T-cell (primary cell): ENCODE measurements at regions not wholly inside any gene's neighbourhood (a gene's known extent, or its start where the extent isn't known, plus 50 kb on each side); places are given as distances from the start of the nearest gene placed in this dataset.

Experiments used
- ATAC-seq, 4 experiments: fragments of 200-7000 bp in 3 of 4; fragments of 150-1000 bp in 1 of 4; cut with Tn5 transposase; replicated peaks in 1 of 4; 1 replicate in 3 of 4; 2 replicates in 1 of 4; pipeline ENCODE4 v1.10.0; 2021; ENCODE audit warnings: moderate library complexity in 3 of 4, mild to moderate bottlenecking in 2 of 4, moderate number of reproducible peaks in 1 of 4
- CTCF ChIA-PET, 2 donors: fragments of 300-600 bp; sonication (Branson Sonifier 250); formaldehyde crosslinking; loops; one replicate each; lab custom pipeline; 2022; ENCODE audit warnings: antibody characterized with exemption in 2 of 2; lab: Charles Lee
- POLR2A ChIA-PET, 2 donors: fragments of 300-600 bp; sonication (Branson Sonifier 250); formaldehyde crosslinking; loops; one replicate each; lab custom pipeline; 2022; ENCODE audit warnings: antibody characterized with exemption in 2 of 2; lab: Charles Lee
- DNase-seq, 35 experiments: peaks; one replicate each; pipeline versions ENCODE4 v3.0.0 to v3.0.0-alpha.2; 2013 to 2023
- H3K27ac ChIP-seq: one replicate; pipeline ENCODE4 v1.5.1; 2013; ENCODE audit warnings: low read length
- H3K27me3 ChIP-seq, 2 experiments: replicated peaks in 1 of 2; 1 replicate in 1 of 2; 2 replicates in 1 of 2; pipeline versions ENCODE4 v1.6.1 to v1.7.0; 2013; ENCODE audit warnings: low read length in 1 of 2, mixed read lengths in 1 of 2; ENCODE audit not compliant: control insufficient read depth in 2 of 2, insufficient read depth in 2 of 2; ENCODE audit errors: extremely low read depth in 1 of 2
- H3K36me3 ChIP-seq, 2 donors: 1 replicate in 1 of 2; 2 replicates in 1 of 2; pipeline versions ENCODE4 v1.6.1 to v1.7.0; 2013; ENCODE audit warnings: low read length in 1 of 2; ENCODE audit not compliant: control insufficient read depth in 2 of 2, insufficient read depth in 1 of 2; ENCODE audit errors: extremely low read depth in 1 of 2
- H3K4me1 ChIP-seq, 2 experiments: 1 replicate in 1 of 2; 2 replicates in 1 of 2; pipeline versions ENCODE4 v1.6.1 to v1.7.0; 2013; ENCODE audit warnings: low read length in 2 of 2, mixed read lengths in 1 of 2; ENCODE audit not compliant: insufficient read depth in 2 of 2, control insufficient read depth in 1 of 2; ENCODE audit errors: extremely low read depth in 1 of 2
- H3K4me3 ChIP-seq, 2 donors: 1 replicate in 1 of 2; 2 replicates in 1 of 2; pipeline versions ENCODE4 v1.5.1 to v1.7.0; 2013; ENCODE audit warnings: mild to moderate bottlenecking in 2 of 2, low read length in 1 of 2, moderate library complexity in 1 of 2; ENCODE audit not compliant: control insufficient read depth in 1 of 2; ENCODE audit errors: extremely low read depth in 1 of 2
- H3K9me3 ChIP-seq: 2 replicates; pipeline ENCODE4 v1.7.0; 2013
- H3K27ac Mint-ChIP-seq, 2 donors: one replicate each; pipeline ENCODE4 v1.8.0; 2020 to 2021; ENCODE audit warnings: mild to moderate bottlenecking in 2 of 2, mixed read lengths in 2 of 2
- H3K27me3 Mint-ChIP-seq, 2 donors: one replicate each; pipeline ENCODE4 v1.8.0; 2021 to 2022; ENCODE audit warnings: mixed read lengths in 2 of 2
- H3K36me3 Mint-ChIP-seq: one replicate; pipeline ENCODE4 v1.8.0; 2021; ENCODE audit warnings: mixed read lengths
- H3K4me1 Mint-ChIP-seq, 3 donors: one replicate each; pipeline ENCODE4 v1.8.0; 2020 to 2022; ENCODE audit warnings: mixed read lengths in 3 of 3, mild to moderate bottlenecking in 1 of 3
- H3K4me3 Mint-ChIP-seq, 3 donors: one replicate each; pipeline ENCODE4 v1.8.0; 2020 to 2022; ENCODE audit warnings: mild to moderate bottlenecking in 3 of 3, mixed read lengths in 3 of 3, moderate library complexity in 3 of 3
- H3K9me3 Mint-ChIP-seq, 3 donors: one replicate each; pipeline ENCODE4 v1.8.0; 2020 to 2022; ENCODE audit warnings: mixed read lengths in 3 of 3
- WGBS: methylation state at CpG from one replicate; pipeline ENCODE4 v1.1.5; 2013; ENCODE audit warnings: missing lambda C conversion rate; ENCODE audit not compliant: insufficient coverage; 5-methylcytosine and 5-hydroxymethylcytosine counted together

- no peaks in the 10 kb centered on the region for H3K36me3 Mint-ChIP-seq
- H3K27ac Mint-ChIP-seq = no peak overlapping the region
- CTCF ChIA-PET = no interaction called here
- Histone ChIP-seq H3K4me1 (no peaks in the 10 kb centered on the region), H3K4me3 (no peak overlapping the region), H3K27me3 (no peaks in the 10 kb centered on the region), H3K27ac (no peak overlapping the region), H3K36me3 (no peaks in the 10 kb centered on the region), H3K9me3 (no peaks in the 10 kb centered on the region)
- 64% methylated on average over 4 of the region's 4 CpGs for WGBS
- DNase-seq (no peak), ATAC-seq (no peak)
- H3K9me3 Mint-ChIP-seq = no peaks in the 10 kb centered on the region
- H3K4me3 Mint-ChIP-seq = no peak overlapping the region
- no peaks in the 10 kb centered on the region for H3K27me3 Mint-ChIP-seq
- H3K4me1 Mint-ChIP-seq = no peaks in the 10 kb centered on the region
- POLR2A ChIA-PET = no interaction called here
These were observed 468.1 kb upstream of the FANCL start for GRCh38 chr2:58709274-58709673.

GRCh38 chr2:58708565-58708964, 467.4 kb upstream of the FANCL start:
- ChIA-PET POLR2A (no interaction called here), CTCF (interaction anchor here in 1 of 2 donors (1.0 kb wide), 1 partner anchor 10 kb away, joined by 3 read pairs; no protein-coding TSS in a partner anchor)
- ATAC-seq = no peak
- Mint-ChIP-seq H3K9me3 (no peaks in the 10 kb centered on the region), H3K27ac (no peak overlapping the region), H3K36me3 (no peaks in the 10 kb centered on the region), H3K27me3 (no peaks in the 10 kb centered on the region), H3K4me3 (no peak overlapping the region), H3K4me1 (no peaks in the 10 kb centered on the region)
- H3K9me3 ChIP-seq = no peaks in the 10 kb centered on the region
- no peaks in the 10 kb centered on the region for H3K4me1 ChIP-seq
- WGBS = no CpG with 5 or more reads among the region's 1 CpG
- no peaks in the 10 kb centered on the region for H3K36me3 ChIP-seq
- H3K4me3 ChIP-seq = no peak overlapping the region
- no peaks in the 10 kb centered on the region for H3K27me3 ChIP-seq
- no peak for DNase-seq
- no peak overlapping the region for H3K27ac ChIP-seq

GRCh38 chr2:58702302-58702885, 461.3 kb upstream of the FANCL start:
- no peaks in the 10 kb centered on the region for H3K27me3 Mint-ChIP-seq
- no peak for ATAC-seq
- POLR2A ChIA-PET = no interaction called here
- H3K4me1 Mint-ChIP-seq = no peaks in the 10 kb centered on the region
- H3K9me3 Mint-ChIP-seq = no peaks in the 10 kb centered on the region
- H3K4me3 Mint-ChIP-seq = no peak overlapping the region
- no peak overlapping the region for H3K27ac ChIP-seq
- H3K36me3 Mint-ChIP-seq = no peaks in the 10 kb centered on the region
- 83% methylated on average over 1 of the region's 2 CpGs for WGBS
- H3K4me3 ChIP-seq = no peak overlapping the region
- no peak for DNase-seq
- no peaks in the 10 kb centered on the region for H3K36me3 ChIP-seq
- H3K27ac Mint-ChIP-seq = no peak overlapping the region
- no peaks in the 10 kb centered on the region for H3K4me1 ChIP-seq
- H3K9me3 ChIP-seq = no peaks in the 10 kb centered on the region
- CTCF ChIA-PET = interaction anchor here in 1 of 2 donors (0.5 kb wide), 1 partner anchor 19 kb away, joined by 3 read pairs; no protein-coding TSS in a partner anchor
- no peaks in the 10 kb centered on the region for H3K27me3 ChIP-seq

GRCh38 chr2:58701688-58702301, 460.7 kb upstream of the FANCL start:
- no CpG with 5 or more reads among the region's 3 CpGs for WGBS
- Mint-ChIP-seq H3K27ac (no peak overlapping the region), H3K9me3 (no peaks in the 10 kb centered on the region), H3K4me3 (no peak overlapping the region), H3K4me1 (no peaks in the 10 kb centered on the region), H3K36me3 (no peaks in the 10 kb centered on the region), H3K27me3 (no peaks in the 10 kb centered on the region)
- no peak for ATAC-seq
- no peak for DNase-seq
- Histone ChIP-seq H3K4me3 (no peak overlapping the region), H3K27me3 (no peaks in the 10 kb centered on the region), H3K4me1 (no peaks in the 10 kb centered on the region), H3K9me3 (no peaks in the 10 kb centered on the region), H3K36me3 (no peaks in the 10 kb centered on the region), H3K27ac (no peak overlapping the region)
- CTCF ChIA-PET = interaction anchor here in 1 of 2 donors (0.5 kb wide), 1 partner anchor 20 kb away, joined by 3 read pairs; no protein-coding TSS in a partner anchor
- POLR2A ChIA-PET = no interaction called here

- no CpG with 5 or more reads among the region's 1 CpG for WGBS
- no peaks in the 10 kb centered on the region for H3K27me3 Mint-ChIP-seq
- no peak overlapping the region for H3K4me3 ChIP-seq
- no peak overlapping the region for H3K27ac Mint-ChIP-seq
- no peak for DNase-seq
- H3K4me1 Mint-ChIP-seq = no peaks in the 10 kb centered on the region
- no peaks in the 10 kb centered on the region for H3K9me3 ChIP-seq
- no peaks in the 10 kb centered on the region for H3K36me3 ChIP-seq
- no peaks in the 10 kb centered on the region for H3K9me3 Mint-ChIP-seq
- ATAC-seq = no peak
- no peaks in the 10 kb centered on the region for H3K4me1 ChIP-seq
- H3K27ac ChIP-seq = no peak overlapping the region
- ChIA-PET CTCF (no interaction called here), POLR2A (no interaction called here)
- H3K27me3 ChIP-seq = no peaks in the 10 kb centered on the region
- H3K4me3 Mint-ChIP-seq = no peak overlapping the region
- H3K36me3 Mint-ChIP-seq = no peaks in the 10 kb centered on the region
These were observed 459.5 kb upstream of the FANCL start for GRCh38 chr2:58700591-58700990.

- H3K27ac Mint-ChIP-seq = no peak overlapping the region
- Histone ChIP-seq H3K4me3 (no peak overlapping the region), H3K27ac (no peak overlapping the region), H3K36me3 (no peaks in the 10 kb centered on the region), H3K4me1 (no peaks in the 10 kb centered on the region), H3K27me3 (no peaks in the 10 kb centered on the region), H3K9me3 (no peaks in the 10 kb centered on the region)
- H3K9me3 Mint-ChIP-seq = no peaks in the 10 kb centered on the region
- ATAC-seq (no peak), DNase-seq (no peak)
- WGBS = no CpG with 5 or more reads among the region's 3 CpGs
- ChIA-PET CTCF (interaction anchor here in 1 of 2 donors (0.6 kb wide), 1 partner anchor 966 kb away, joined by 3 read pairs; no protein-coding TSS in a partner anchor), POLR2A (no interaction called here)
- no peak overlapping the region for H3K4me3 Mint-ChIP-seq
- H3K27me3 Mint-ChIP-seq = no peaks in the 10 kb centered on the region
- H3K4me1 Mint-ChIP-seq = no peaks in the 10 kb centered on the region
- H3K36me3 Mint-ChIP-seq = no peaks in the 10 kb centered on the region
These were observed 458.3 kb upstream of the FANCL start for GRCh38 chr2:58699411-58699810.
